ENCODE measurements at regions not wholly inside any gene's neighbourhood (a gene's known extent, or its start where the extent isn't known, plus 50 kb on each side); places are given as distances from the start of the nearest gene placed in this dataset.

DNA sequence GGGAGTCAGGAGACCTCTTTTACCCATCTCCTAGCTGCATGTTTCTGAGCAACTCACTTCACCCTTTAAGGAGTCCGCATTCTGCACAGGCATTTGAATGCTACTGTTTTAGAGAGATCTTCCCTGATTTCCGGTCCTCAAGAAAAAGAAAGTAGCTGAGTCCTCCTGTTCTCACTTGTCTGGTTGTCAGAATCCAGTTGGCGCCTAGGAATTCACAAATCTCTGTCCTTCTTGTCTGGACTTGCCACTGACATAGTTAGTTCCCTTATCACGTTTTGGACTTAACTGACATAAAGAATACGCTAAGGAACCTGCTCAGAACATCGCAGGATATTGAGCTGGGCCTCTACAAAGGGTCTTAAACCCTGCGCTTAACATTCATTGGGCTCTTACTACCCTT is 61.3 kb upstream of the OR5P2 start:
- Mint-ChIP-seq H3K9me3 (no peaks in the 10 kb centered on the region), H3K27ac (no peak overlapping the region), H3K4me1 (ENCODE audit: low read depth) (peaks cover 35% of the 10 kb centered on the region), H3K36me3 (ENCODE audit: low read depth) (no peaks in the 10 kb centered on the region), H3K4me3 (peak overlapping the region; percentile 58; the same call in 1 of the 2 replicates), H3K27me3 (ENCODE audit: insufficient read depth) (peaks cover 3% of the 10 kb centered on the region; the same call in 1 of the 2 replicates)
- TF ChIP-seq, protein P1, sequence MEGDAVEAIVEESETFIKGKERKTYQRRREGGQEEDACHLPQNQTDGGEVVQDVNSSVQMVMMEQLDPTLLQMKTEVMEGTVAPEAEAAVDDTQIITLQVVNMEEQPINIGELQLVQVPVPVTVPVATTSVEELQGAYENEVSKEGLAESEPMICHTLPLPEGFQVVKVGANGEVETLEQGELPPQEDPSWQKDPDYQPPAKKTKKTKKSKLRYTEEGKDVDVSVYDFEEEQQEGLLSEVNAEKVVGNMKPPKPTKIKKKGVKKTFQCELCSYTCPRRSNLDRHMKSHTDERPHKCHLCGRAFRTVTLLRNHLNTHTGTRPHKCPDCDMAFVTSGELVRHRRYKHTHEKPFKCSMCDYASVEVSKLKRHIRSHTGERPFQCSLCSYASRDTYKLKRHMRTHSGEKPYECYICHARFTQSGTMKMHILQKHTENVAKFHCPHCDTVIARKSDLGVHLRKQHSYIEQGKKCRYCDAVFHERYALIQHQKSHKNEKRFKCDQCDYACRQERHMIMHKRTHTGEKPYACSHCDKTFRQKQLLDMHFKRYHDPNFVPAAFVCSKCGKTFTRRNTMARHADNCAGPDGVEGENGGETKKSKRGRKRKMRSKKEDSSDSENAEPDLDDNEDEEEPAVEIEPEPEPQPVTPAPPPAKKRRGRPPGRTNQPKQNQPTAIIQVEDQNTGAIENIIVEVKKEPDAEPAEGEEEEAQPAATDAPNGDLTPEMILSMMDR (IDR thresholded peaks at IDR 0.05), result no peak
- DNase-seq, result no peak

DNA sequence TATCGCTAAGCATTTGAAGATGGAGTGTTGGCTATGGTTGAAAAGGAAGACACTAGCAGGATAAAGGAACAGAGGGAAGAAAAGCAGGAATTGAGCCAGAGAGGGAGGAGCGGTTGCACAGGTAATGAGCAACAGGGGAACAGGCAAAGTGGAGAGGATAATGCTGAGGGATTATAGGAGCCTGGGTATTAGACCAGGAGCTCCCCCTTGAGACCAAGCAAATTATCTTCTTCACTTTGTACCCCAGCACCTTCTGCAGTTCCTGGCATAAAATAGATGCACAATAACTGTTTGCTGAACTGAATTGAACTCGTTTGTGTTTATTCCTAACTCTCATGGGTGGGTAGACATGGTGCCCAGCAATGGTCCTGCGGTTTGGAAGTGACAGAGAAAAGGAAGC is 54.6 kb upstream of the OR5P2 start:
- H3K9me3 Mint-ChIP-seq, result no peaks in the 10 kb centered on the region
- no peaks in the 10 kb centered on the region for H3K36me3 Mint-ChIP-seq (ENCODE audit: low read depth)
- peaks cover 8% of the 10 kb centered on the region for H3K27me3 Mint-ChIP-seq (ENCODE audit: insufficient read depth)
- H3K4me1 Mint-ChIP-seq (ENCODE audit: low read depth), result peaks cover 6% of the 10 kb centered on the region; the same call in 1 of the 2 replicates
- peak overlapping the region; percentile 48; the same call in 1 of the 2 replicates for H3K4me3 Mint-ChIP-seq
- no peak overlapping the region for H3K27ac Mint-ChIP-seq
- DNase-seq, result no peak
- TF ChIP-seq, protein P1 (IDR thresholded peaks at IDR 0.05), result no peak

DNA sequence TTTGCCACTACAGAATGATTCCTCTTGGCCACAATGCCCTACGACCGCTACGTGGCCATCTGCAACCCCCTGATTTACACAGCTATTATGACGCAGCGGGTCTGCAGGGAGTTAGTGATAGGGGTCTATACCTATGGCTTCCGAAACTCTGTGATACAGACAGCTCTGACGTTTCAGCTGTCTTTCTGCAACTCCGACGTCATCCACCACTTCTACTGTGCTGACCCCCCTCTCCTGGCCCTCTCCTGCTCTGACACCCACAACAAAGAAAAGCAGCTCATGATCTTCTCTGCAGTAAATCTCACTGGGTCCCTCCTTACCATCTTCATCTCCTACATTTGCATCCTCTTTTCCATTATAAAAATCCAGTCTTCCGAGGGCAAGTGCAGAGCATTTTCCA is 52.3 kb upstream of the OR5P2 start:
- no peak overlapping the region for H3K27ac Mint-ChIP-seq

More for the DNA sequence above, 52.3 kb upstream of the OR5P2 start:
- no peaks in the 10 kb centered on the region for H3K9me3 Mint-ChIP-seq
- TF ChIP-seq, protein P1 (IDR thresholded peaks at IDR 0.05), result no peak
- peaks cover 6% of the 10 kb centered on the region for H3K27me3 Mint-ChIP-seq (ENCODE audit: insufficient read depth)
- no peak for DNase-seq
- H3K36me3 Mint-ChIP-seq (ENCODE audit: low read depth), result no peaks in the 10 kb centered on the region
- no peak overlapping the region for H3K4me3 Mint-ChIP-seq
- peaks cover 6% of the 10 kb centered on the region; the same call in 1 of the 2 replicates for H3K4me1 Mint-ChIP-seq (ENCODE audit: low read depth)
